GM21786 (cell line): ENCODE measurements at regions not wholly inside any gene's neighbourhood (a gene's known extent, or its start where the extent isn't known, plus 50 kb on each side); places are given as distances from the start of the nearest gene placed in this dataset.
"Not testable (repeated sequence)": the region's sequence is repeated elsewhere in the genome, so short reads cannot be mapped to it uniquely, and the experiment has no call there.

Experiments
- ATAC-seq: cut with Tn5 transposase; IDR thresholded peaks from one replicate; pipeline ENCODE4 v1.9.1; 2021; ENCODE audit not compliant: unreplicated experiment

DNA sequence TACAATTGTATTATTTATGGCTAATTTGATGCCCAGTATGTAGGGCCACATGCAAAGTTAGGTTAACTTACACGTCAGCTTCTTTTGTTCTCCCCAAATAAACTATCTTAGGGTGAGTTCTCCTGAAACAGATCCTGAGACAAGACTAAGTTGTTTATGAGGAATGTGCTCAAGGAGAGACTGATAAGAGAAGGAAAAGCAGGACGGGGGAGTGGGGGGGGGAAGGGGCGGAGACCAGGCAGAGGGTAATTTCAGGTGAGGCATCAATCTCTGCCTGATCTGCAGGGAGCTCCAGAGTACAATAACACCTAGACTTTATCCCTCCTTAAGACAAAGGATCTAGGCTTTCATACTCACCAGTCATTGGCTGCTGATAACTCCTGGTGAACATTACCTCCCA lies 220.6 kb upstream of the BTBD3 start:
- no peak for ATAC-seq

DNA sequence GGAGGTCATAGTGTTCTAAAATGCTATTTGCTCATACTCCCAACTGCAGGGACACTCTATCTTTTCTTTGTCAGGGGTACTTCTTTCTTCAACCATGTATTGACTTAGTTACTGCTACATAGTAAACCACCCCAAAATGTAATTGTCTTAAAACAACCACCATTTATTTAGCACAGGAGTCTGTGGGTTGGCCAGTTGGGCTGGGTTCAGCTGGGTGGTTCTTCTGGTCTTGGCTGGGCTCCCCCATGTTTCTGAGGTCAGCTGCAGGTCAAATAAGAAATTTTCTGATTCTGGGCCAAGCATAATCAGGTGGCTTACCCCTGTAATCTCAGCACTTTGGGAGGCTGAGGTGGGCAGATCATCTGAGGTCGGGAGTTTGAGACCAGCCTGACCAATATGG lies 220.0 kb upstream of the BTBD3 start:
- no peak for ATAC-seq

DNA sequence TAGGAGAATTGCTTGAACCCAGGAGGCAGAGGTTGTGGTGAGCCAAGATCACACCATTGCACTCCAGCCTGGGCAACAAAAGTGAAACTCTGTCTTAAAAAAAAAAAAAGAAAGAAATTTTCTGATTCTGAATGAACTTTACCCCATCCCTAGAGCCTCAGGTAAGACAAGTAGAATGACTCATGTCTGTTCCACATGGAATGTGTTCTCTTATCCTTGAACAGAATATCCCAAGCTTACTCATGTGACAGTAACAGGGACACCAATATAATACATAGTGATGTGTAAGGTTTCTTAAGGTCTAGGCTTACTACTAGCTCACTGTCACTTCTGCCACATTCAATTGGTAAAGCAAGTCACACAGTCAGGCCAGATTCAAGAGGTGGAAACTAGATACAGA lies 219.6 kb upstream of the BTBD3 start:
- ATAC-seq: no peak

DNA sequence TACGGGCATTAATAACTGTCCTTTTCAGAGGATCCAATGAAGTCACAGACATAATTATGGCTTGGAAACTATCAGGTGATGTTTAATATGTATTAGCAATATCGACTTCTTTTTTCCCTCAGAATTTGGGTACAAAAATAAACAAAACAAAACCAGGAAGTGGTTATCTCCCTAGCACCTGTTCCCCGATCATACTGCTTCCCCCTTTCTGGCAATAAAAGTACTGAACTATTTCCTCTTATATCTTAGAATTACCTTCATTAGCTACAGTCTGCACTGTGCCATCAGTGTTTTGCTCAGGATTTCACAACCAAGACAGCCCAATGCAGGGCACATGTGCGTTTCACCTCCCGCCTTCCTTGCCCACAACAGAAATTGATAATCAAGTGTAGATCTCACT lies 216.9 kb upstream of the BTBD3 start:
- no peak for ATAC-seq

DNA sequence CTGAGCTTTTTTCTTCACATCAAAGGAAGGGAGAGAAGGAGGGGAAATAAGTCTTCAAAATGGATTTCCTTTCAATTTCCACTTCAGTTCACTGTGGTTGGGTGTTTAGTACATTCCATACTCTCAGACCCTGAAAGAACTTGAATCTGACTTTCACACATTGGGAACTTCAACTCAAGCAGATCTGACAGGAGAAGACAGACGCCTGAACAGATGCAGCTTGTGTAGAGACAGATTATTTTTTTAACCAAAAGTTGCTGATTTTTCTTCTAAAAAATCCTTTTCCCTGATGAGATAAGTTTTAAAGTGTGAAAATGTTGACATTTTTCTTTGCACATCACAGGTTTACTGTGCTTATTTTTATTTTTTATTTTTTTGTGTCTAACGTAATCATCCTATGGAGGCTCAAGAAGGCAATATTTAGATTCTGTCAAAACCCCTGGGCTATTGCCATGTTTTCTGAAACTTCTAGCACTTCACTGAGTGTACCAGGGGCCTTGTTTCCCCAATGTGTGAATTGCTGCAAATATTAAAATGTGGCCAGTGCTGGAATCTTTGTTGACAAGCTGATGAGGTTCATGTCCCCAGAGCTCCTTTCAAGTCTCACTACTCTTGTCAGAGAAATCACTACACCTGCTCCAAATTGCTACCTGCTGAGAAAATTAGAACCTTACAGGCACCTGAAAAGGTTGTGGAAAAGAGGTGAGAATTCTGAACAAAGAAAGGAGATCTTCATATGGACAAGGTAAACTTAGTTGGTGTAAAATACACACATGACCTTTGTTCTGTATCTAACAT lies 214.8 kb upstream of the BTBD3 start:
- no peak for ATAC-seq

DNA sequence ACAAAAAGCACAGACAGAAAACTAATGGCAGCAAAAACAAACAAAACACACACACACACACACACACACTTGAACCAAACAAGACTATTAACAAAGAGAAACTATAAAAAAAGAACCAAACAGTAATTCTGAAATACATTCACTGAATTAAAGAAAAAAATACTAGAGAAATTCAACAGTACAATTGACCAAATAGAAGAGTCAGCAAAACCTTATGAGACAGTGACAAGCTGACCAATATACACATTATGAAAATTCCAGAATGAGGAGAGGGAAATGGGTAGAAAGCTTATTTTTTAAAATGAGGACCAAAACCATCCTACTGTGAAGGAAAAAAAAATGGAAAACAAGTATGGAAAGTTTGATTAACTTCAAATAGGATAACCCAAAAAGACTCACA lies 212.2 kb upstream of the BTBD3 start:
- no peak for ATAC-seq

DNA sequence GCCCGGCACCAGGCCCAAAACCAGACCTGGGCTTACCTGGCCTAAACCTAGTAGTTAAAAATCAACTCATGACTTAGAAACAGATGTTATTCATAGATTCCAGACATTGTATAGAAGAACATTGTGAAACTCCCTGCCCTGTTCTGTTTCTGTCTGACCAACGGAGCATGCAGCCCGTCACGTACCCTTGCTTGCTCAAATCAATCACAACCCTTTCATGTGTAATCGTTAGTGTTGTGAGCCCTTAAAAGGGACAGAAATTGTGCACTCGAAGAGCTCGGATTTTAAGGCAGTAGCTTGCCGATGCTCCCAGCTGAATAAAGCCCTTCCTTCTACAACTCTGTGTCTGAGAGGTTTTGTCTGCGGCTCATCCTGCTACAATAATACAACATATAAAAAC lies 209.5 kb upstream of the BTBD3 start:
- not testable (repeated sequence) for ATAC-seq

DNA sequence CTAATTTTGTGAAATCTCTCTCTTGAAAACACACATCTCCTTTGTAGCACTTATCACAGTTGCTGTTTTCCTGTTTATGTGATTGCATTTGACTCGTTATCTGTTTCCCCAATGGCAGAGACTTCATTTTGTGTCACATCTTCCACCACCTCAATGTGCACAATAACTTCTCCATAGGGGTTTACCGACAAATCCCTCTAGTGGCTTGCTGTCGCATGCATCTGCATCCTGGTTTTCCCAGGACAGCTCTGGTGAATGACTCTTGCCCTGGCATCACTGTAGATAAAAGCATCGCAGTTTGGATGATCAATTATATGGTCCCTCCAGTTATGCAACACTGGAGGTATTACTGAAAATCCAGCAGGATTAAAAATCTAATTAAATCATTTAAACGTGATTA lies 206.5 kb upstream of the BTBD3 start:
- ATAC-seq: no peak

DNA sequence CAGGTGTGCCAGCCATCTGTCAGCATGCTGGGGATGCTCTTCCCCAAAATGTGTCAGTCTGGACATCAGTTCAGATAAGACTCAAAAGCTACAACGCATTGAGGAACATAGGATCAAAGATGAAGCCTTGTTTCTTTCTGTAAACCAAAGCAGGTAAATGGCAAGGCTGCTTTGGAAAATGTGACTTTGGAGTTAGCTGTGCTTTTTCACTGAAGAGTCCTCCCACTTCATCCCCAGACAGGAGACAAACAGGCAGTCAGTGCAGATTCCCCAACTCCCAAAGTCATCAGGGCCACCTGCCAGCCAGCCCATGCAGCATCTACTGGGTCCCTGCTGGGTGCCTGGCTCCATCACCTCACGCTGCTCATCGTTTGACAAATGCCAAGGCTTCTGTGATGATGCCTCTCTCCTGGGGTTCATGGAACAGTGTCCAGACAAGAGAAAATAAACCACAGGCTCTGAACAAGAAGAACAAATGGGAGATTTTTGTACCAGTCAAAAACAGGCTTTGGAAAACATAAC lies 205.0 kb upstream of the BTBD3 start:
- ATAC-seq: no peak

DNA sequence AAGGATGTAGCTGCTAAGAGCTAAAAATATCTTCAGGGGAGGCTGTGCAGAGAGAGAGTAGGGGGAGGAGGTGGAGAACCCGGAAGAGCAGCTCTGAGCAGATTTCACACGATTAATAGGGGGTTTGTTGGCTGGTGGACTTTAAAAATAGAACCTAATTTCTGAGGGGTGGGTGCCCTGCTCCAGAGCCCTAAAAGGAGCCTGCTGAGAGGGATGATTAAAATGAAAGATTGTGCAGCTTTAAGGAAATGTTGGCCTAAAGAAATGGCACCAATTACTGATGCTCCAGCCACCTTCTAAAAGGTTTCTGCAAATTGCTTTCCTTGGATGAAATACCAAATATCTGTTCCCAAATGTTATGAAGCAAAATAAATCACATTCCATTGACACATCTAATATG lies 202.8 kb upstream of the BTBD3 start:
- ATAC-seq: no peak

DNA sequence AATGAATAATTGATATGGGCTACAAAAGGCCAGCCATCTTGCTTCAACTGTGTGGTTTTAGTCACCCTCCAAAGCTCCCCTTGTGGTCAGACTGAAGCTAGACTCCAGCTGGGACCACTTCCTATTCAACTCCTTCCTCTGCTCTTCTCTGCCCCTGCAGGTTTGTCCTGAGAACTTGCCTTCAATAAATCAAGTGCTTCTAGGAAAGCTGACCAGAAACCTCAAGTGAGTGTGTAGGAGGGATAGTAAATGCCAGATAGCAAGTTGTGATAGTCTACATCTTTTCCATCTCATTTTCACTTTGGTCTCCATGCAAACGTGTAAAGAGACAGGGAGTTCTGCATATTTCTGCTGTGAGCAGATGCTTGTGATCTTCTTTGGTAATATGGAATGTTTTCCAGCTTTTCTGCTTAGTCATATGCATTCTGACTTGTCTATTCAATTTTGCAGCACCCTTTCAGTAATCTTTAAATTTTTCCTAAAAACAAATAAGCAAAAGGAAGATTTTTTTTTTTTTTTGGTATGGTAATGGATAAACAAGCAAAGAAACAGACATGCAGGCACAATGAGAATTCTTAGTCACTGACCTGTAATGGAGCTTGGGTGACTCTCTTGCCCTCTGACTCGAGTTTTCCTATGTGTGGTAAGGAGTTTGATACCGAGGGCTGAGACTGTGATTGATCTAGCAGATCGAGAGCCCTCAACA lies 201.3 kb upstream of the BTBD3 start:
- no peak for ATAC-seq

DNA sequence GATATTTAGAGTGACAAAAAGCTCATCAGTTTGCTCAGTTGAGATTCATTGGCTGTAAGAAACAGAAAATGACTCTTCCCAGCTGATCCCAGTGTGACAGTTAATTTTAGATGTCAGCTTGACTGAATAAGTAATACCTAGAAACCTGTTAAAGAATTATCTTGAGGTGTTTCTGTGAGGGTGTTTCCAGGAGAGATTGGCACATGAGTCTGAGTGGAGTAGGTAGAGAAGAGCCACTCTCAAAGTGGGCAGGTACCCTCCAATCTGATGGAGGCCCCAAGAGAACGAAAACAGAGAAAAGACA lies 200.8 kb upstream of the BTBD3 start:
- ATAC-seq: no peak

DNA sequence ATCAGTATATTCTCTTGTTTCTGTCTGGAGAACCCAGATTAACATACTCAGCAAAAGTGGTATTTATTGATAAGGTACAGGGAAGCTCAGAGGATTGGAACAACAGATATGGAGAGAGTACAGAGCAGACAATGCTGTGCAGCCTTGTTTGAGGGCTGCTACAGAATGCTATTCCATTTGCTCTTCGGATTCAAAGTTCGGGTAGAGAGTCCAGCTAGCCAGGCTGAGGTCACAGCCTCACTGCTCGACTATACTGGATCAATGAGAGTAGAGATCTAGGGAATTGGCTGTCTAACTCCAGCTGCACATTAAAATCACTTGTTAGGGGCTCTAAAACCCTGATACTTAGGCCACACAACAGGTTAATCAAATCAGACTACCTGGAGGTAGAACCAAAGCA lies 200.1 kb upstream of the BTBD3 start:
- no peak for ATAC-seq

DNA sequence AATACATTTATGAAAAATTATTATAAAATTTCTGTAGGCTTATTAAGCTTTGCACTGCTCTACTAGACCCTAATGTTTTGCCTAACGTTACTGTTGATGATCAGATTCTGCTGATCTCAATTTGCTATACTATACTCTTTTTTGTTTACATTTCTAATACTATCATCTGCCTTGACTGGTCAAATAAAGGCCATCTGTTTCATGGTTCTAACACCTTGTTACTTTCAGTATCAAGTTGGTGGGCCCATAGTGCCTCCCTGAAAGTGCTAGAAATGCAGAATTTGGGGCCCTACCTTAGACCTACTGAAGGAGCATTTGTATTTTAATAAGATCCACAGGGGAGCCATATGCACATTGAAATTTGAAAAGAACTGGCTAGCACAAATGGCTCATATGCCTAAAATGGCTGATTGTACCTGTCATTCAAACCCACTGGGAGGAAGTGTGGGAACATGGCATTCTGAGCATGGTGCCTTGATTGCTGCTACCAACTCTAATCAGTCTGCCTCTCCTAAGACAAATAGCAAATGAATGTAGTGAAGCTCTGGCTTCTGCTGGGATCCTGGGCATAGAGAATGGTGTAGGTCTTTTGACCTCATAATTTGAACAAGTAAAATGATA lies 199.1 kb upstream of the BTBD3 start:
- ATAC-seq: no peak

DNA sequence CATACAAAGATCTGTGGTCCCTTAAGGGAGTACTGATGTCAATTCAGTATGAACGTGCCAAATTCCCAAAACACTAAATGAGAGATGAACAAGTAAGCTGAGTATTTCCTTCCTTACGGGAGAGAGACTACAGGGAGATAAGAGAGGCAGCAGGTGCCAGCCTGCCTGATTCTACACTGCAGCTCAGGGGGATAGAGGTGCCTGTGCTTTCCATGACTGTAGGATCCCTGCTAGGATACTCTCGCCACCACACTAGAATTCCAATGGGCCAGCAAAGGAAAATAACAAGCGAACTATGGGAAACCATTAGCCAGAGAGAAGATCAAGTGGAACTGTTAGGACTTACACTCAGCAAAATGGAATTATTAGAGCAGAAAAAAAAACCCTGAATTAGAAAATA lies 198.5 kb upstream of the BTBD3 start:
- no peak for ATAC-seq

DNA sequence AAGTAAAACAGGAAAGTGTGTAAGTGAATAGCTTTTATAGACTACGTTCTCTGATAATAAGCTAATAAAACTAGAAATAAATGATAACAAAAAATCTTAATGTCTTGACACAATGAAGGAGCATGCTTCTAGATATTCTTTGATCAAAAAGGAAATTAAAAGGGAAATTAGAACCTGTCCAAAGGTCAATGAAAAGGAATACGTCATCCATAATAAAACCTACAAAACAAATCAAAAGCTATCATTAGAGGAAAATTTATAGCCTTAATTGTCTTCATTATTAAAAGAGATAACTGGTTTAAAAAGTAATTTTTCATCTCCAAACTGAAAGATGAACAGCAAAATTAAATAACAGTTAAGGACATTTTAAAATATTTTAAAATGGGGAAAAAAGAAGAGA lies 196.3 kb upstream of the BTBD3 start:
- no peak for ATAC-seq

DNA sequence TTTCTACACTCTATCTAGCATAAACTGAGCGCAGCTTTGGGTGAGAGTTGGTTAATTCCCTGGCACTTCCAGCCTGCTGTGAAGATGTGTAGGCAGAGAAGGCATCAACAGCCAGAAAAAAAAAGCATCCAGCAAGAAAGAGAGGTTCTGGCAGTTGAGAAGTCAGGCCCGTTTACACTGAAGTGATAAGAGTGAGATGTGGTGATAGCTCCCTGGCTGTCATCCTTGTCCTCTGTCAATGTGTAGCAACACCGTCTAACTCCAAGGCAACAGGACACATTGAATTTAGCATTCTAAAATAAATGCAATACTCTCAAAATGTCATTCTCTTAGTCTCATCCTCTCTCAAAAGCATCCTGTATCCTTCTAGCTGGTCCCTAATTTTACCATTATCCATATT lies 193.6 kb upstream of the BTBD3 start:
- no peak for ATAC-seq

DNA sequence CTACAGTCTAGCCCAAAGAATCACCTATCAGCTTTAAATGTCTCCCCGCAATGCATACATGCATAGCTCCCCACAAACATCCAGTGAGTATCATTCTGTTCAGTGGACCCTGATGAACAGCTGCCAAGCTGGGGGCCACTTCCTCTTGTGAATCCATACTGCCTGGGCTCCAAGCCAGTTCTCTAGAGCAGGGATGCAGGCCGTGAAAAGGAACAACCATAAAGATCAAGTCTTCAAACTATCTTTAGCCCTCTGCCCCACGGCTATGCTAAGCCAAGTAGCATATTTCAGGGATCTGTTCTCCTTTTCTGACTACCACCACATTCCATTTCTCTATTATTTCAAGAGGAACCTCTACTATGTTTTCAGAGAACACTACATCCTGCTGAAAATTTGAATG lies 191.7 kb upstream of the BTBD3 start:
- no peak for ATAC-seq

DNA sequence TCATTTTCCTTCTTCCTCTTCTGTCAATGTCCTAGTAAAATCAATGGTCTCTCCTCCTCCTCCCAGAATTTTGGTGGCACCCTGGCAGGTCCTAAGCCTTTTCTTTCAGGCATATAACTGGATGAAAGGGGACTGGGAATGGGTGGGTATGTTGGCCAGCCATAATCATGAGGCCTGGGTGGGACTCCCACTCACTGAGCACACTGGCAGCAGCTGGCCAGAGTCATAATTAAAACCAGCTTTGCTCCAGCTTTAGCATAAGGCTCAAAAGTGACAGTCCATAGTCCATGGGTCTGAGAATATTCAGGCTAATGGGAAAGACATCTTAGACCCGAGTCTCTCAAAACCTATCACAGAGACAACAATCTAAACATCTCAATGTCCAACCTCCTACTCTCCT lies 190.0 kb upstream of the BTBD3 start:
- no peak for ATAC-seq

DNA sequence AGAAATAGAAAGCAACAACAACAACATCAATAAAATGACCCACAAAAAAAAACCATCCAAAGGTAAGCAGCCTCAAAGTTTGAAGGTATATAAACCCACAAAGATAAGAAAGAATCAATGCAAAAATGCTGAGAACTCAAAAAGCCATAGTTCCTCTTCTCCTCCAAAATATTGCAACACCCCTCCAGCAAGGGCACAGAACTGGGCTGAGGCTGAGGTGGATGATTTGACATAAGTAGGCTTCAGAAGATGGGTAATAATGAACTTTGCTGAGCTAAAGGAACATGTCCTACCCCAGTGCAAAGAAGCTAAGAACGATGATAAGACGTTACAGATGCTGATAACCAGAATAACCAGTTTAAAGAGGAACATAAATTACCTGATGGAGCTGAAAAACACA lies 188.8 kb upstream of the BTBD3 start:
- ATAC-seq: no peak

DNA sequence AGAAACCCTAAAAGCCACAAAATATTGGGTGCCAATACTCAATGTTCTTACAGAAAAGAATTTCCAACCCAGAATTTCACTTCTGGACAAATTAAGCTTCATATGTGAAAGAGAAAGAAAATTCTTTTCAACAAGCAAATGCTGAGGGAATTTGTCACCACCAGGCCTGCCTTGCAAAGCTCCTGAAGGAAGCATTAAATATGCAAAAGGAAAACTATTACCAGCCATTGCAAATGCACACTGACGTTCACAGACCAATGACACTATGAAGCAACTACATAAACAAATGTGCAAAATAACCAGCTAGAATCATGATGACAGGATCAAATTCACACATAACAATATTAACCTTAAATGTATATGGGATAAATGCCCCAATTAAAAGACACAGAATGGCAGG lies 187.9 kb upstream of the BTBD3 start:
- ATAC-seq: no peak

DNA sequence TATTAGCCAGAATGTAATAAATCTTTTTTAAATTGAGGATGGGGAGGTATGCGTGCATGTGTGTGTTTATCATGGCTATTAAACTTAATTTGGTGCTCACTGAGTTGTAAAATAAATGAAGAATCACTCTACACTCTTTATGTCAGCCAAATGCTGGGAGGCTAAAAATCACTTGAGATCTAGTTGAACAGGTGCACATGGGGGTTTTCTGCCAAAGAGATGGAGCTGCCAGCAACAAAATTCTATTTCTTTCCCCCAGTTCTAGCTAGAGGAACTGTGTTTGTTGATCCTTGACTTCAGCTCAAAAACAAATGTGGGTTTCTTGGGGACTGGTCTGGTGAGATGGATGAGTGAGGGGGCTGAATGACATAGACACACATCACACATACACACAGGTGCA lies 183.3 kb upstream of the BTBD3 start:
- ATAC-seq: no peak
